ENCODE measurements at regions not wholly inside any gene's neighbourhood (a gene's known extent, or its start where the extent isn't known, plus 50 kb on each side); places are given as distances from the start of the nearest gene placed in this dataset.

DNA sequence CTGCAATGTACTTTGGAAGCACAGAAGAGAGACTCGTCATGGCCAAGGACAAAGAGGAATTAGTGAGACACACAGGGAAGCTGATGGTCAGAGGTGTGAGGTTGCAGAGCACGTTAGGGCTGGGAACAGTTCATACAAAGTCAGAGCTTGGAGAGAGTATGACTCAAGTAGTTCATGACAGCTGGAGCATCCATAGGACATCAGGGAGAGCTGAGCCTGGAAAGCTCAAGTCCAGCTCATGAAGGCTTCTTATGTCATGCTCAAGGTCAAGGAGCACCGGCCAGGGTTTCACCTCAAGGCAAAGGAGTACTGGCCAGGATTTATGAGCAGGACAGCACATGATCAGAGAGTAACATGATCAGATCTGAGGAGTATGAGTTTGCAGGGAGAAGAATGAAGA, 64.6 kb upstream of the CHST1 start:
- TF ChIP-seq CTCF (IDR thresholded peaks at IDR 0.05), result no peak
- no peak for ATAC-seq
- intact Hi-C loops (cut with DNase I), result no loop called here
- 76 to 88% methylated on average over 3 of the region's 3 CpGs for WGBS, 2 donors
- DNase-seq, result no peak
- H3K4me3 ChIP-seq, result no peak overlapping the region
- H3K27me3 ChIP-seq, result peaks cover 0 to 7% (median 0%) of the 10 kb centered on the region in 7 donors
- H3K9me3 ChIP-seq, result no peaks in the 10 kb centered on the region
- no peak overlapping the region for H3K27ac ChIP-seq
- H3K4me1 ChIP-seq, result peaks cover 0 to 13% (median 0%) of the 10 kb centered on the region in 9 donors
- no peaks in the 10 kb centered on the region for H3K36me3 ChIP-seq

DNA sequence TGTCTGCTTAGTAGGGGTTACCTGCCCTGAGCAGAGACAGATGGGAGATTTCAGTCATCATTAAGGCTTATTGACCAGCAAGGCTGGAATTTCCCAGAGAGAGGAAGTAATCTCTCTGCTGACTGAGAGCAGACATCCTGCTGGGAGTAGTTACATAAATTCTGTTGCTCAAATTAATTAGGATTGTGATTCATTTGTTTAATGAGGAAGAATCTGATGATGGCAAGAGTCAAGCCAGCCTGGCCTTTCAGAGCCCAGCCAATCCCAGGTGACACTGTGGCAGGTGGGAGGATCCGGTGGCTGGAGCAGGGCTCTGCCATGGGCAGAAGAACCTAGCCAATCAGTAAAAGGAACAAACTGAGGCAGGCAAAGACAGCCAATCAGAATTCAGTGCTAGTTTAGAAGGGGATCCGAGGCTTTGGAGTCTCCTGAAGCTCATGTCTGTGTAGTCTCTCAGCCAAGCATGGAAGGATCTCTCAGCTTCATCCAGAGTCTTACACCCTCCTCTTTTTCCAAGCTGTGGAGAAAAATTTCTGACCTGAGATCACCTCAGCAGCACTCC, 61.2 kb upstream of the CHST1 start:
- Histone ChIP-seq H3K27ac (no peak overlapping the region), H3K36me3 (no peaks in the 10 kb centered on the region), H3K9me3 (no peaks in the 10 kb centered on the region), H3K27me3 (peaks cover 0 to 7% (median 0%) of the 10 kb centered on the region in 7 donors), H3K4me3 (no peak overlapping the region), H3K4me1 (peaks cover 0 to 24% (median 0%) of the 10 kb centered on the region in 9 donors)
- no peak for TF ChIP-seq CTCF (IDR thresholded peaks at IDR 0.05)
- intact Hi-C loops (cut with DNase I), result no loop called here
- no peak for DNase-seq
- no peak for ATAC-seq
- WGBS, 2 donors, result 83 to 86% methylated on average over 2 of the region's 2 CpGs

- WGBS, 2 donors, result 72 to 75% methylated on average over 6 of the region's 6 CpGs
- H3K27me3 ChIP-seq, result peaks cover 0 to 7% (median 0%) of the 10 kb centered on the region in 7 donors
Measured at GRCh38 chr11:45725776-45726492, 60.5 kb upstream of the CHST1 start.

DNA sequence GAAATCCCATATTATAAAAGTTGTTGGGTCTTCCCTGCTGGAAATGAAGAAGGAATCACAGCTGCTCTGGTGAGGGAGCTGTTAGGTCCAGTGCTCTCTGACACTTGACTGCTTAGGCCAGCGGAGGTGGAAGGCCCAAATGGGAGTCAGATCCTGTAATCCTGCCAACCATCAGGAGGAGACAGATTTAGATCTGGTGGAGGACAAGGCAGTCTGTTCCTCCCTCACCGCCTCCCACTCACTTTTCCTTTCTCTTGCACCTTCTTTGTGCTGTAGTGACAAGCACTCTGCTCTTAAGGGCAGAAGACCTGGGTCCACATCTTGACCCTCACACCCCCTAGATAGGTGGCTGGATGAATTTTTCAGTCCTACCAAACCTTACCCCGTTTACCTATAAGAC, 59.7 kb upstream of the CHST1 start:
- no peak for DNase-seq
- intact Hi-C loops (cut with DNase I), result no loop called here
- ATAC-seq, result no peak
- peaks cover 0 to 7% (median 0%) of the 10 kb centered on the region in 7 donors for H3K27me3 ChIP-seq
- 81 to 91% methylated on average over 3 of the region's 3 CpGs for WGBS, 2 donors
- H3K27ac ChIP-seq, result no peak overlapping the region
- H3K4me3 ChIP-seq, result no peak overlapping the region
- no peak for TF ChIP-seq CTCF (IDR thresholded peaks at IDR 0.05)
- peaks cover 0 to 24% (median 0%) of the 10 kb centered on the region in 9 donors for H3K4me1 ChIP-seq
- no peaks in the 10 kb centered on the region for H3K36me3 ChIP-seq
- H3K9me3 ChIP-seq, result no peaks in the 10 kb centered on the region

More at GRCh38 chr11:45725776-45726492, 60.5 kb upstream of the CHST1 start:
- DNase-seq (no peak), ATAC-seq (no peak)
- no peaks in the 10 kb centered on the region for H3K9me3 ChIP-seq
- H3K36me3 ChIP-seq, result no peaks in the 10 kb centered on the region
- H3K4me1 ChIP-seq, result peaks cover 0 to 24% (median 0%) of the 10 kb centered on the region in 9 donors
- no peak for TF ChIP-seq CTCF (IDR thresholded peaks at IDR 0.05)
- intact Hi-C loops (cut with DNase I), result no loop called here
- no peak overlapping the region for H3K4me3 ChIP-seq
- H3K27ac ChIP-seq, result no peak overlapping the region

All from heart right ventricle (tissue), 16 donors.